Activated T-helper 2 cell treated with anti-CD3 and anti-CD28 coated beads, Interferon-gamma antibody, Interleukin-2, Interleukin-4, amounts not matched to agents 10 μg/mL and 5 μg/mL and 100 μg/mL, durations not matched to agents 14 hours and 24 hours and 36 hours (primary cell): ENCODE measurements at regions not wholly inside any gene's neighbourhood (a gene's known extent, or its start where the extent isn't known, plus 50 kb on each side); places are given as distances from the start of the nearest gene placed in this dataset.
"Not testable (repeated sequence)": the region's sequence is repeated elsewhere in the genome, so short reads cannot be mapped to it uniquely, and the experiment has no call there.

ENCODE experiments used
- DNase-seq: peaks from one replicate; pipeline ENCODE4 v3.0.0; 2021; ENCODE audit warnings: low spot score
- H3K27ac Mint-ChIP-seq: one replicate; pipeline ENCODE4 v1.8.0; 2021; ENCODE audit warnings: mixed read lengths
- H3K27me3 Mint-ChIP-seq: one replicate; pipeline ENCODE4 v1.8.0; 2021; ENCODE audit warnings: low read depth, mixed read lengths
- H3K36me3 Mint-ChIP-seq: one replicate; pipeline ENCODE4 v1.8.0; 2021; ENCODE audit warnings: low read depth, mixed read lengths
- H3K4me1 Mint-ChIP-seq: one replicate; pipeline ENCODE4 v1.8.0; 2021; ENCODE audit warnings: low read depth, mixed read lengths
- H3K4me3 Mint-ChIP-seq: one replicate; pipeline ENCODE4 v1.8.0; 2021; ENCODE audit warnings: low read depth, mild to moderate bottlenecking, moderate library complexity, mixed read lengths
- H3K9me3 Mint-ChIP-seq: one replicate; pipeline ENCODE4 v1.8.0; 2021; ENCODE audit warnings: mixed read lengths
- intact Hi-C: fragments of 100-400 bp; cut with micrococcal nuclease; formaldehyde crosslinking; loops from one replicate; pipeline ENCODE4 v1.15.1; 2023

- intact Hi-C loops, result no loop called here
- Mint-ChIP-seq H3K4me1 (no peaks in the 10 kb centered on the region), H3K27ac (no peak overlapping the region), H3K36me3 (no peaks in the 10 kb centered on the region), H3K9me3 (no peaks in the 10 kb centered on the region), H3K27me3 (no peaks in the 10 kb centered on the region), H3K4me3 (no peak overlapping the region)
- DNase-seq, result no peak
Measured at GRCh38 chrX:42832764-42833549, 55.0 kb upstream of the PPP1R2C start.

DNA sequence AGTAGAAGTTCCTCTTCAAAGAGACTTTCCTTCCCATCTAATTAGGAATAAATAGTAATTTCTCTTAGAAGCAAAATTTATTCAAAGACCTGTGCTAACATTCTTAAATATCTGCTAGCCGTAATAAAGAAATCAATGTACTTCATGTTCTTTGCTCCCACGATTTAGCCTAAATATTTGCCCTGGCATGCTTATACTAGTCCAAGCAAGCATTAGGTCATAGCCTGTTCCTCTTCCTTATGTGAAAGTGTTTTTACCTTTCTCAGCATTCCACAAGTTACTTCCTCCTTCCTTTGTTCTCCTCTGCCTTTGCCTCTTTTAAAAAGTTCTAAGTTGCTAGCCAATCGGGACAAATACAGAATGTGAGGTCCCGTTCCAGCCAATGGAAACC lies 55.6 kb upstream of the PPP1R2C start:
- H3K27ac Mint-ChIP-seq, H3K4me1 Mint-ChIP-seq, H3K4me3 Mint-ChIP-seq, H3K27me3 Mint-ChIP-seq, DNase-seq, intact Hi-C loops, H3K9me3 Mint-ChIP-seq, H3K36me3 Mint-ChIP-seq: not testable (repeated sequence)

DNA sequence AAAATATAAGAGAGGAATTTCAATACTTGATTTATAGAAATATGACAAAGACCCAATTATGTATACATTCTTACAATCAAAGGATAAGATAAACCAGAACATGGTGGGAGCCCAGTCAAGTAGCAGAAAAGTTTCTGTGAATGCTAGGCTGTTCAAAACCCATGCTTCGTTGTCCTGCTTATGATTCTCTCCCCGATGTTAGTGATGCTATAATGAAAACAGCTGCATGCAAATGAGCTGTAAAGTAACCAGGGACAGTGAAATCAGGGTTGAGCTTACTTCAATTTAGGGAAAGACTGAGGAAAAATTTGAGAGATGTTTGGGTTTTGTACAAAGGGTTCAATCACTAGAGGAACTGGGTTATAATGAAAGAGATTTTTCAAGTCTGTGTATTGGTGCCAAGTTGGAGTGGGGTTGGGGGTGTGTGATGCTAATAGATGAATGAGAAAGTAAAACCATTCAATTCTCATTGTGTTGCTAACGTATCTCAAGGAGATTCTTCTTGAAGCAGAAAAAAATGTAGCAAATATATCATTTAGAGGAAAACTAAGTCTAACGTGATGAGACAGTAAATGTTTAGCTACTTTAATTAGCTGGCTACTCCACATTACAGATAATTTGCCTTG lies 59.3 kb upstream of the PPP1R2C start:
- Mint-ChIP-seq H3K36me3 (no peaks in the 10 kb centered on the region), H3K4me3 (no peak overlapping the region), H3K27me3 (no peaks in the 10 kb centered on the region), H3K27ac (no peak overlapping the region), H3K9me3 (no peaks in the 10 kb centered on the region), H3K4me1 (no peaks in the 10 kb centered on the region)
- no peak for DNase-seq
- intact Hi-C loops, result loop anchor here (2.0 kb wide), 1 partner anchor 34 kb away; no protein-coding TSS in a partner anchor

DNA sequence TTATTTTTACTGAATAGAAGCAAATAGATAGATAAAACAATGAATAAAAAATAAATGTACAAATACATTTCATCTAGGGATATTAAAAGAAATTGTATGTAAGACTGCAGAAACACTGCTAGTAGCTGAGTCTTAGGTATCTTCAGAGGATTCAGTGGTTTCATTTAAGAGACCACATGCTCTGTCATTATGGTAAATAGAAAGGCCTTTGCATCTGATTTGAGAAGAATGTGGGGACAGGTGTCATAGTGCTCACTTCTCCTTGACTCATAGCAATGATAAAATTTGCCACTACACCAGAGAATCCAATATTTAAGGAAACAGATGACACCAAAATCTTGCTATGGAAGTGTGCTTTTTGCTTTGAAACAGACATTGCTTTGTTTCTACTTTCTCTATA lies 59.8 kb upstream of the PPP1R2C start:
- no peak overlapping the region for H3K4me3 Mint-ChIP-seq
- no peaks in the 10 kb centered on the region for H3K27me3 Mint-ChIP-seq
- DNase-seq, result no peak
- intact Hi-C loops, result loop anchor here (2.0 kb wide), 1 partner anchor 33 kb away; no protein-coding TSS in a partner anchor
- no peaks in the 10 kb centered on the region for H3K36me3 Mint-ChIP-seq
- no peaks in the 10 kb centered on the region for H3K9me3 Mint-ChIP-seq
- H3K4me1 Mint-ChIP-seq, result no peaks in the 10 kb centered on the region
- no peak overlapping the region for H3K27ac Mint-ChIP-seq

- no peak for DNase-seq
- H3K36me3 Mint-ChIP-seq, result no peaks in the 10 kb centered on the region
- no peak overlapping the region for H3K27ac Mint-ChIP-seq
- H3K27me3 Mint-ChIP-seq, result no peaks in the 10 kb centered on the region
- intact Hi-C loops, result no loop called here
- H3K4me3 Mint-ChIP-seq, result no peak overlapping the region
- no peaks in the 10 kb centered on the region for H3K4me1 Mint-ChIP-seq
- H3K9me3 Mint-ChIP-seq, result no peaks in the 10 kb centered on the region
Measured at GRCh38 chrX:42839632-42840031, 61.7 kb upstream of the PPP1R2C start.

- Mint-ChIP-seq H3K4me3 (no peak overlapping the region), H3K36me3 (no peaks in the 10 kb centered on the region), H3K4me1 (no peaks in the 10 kb centered on the region), H3K9me3 (no peaks in the 10 kb centered on the region), H3K27me3 (no peaks in the 10 kb centered on the region), H3K27ac (no peak overlapping the region)
- no peak for DNase-seq
- intact Hi-C loops, result no loop called here
Measured at GRCh38 chrX:42846741-42847140, 68.8 kb upstream of the PPP1R2C start.

GRCh38 chrX:42855259-42855658 lies 77.3 kb upstream of the PPP1R2C start:
- no peaks in the 10 kb centered on the region for H3K36me3 Mint-ChIP-seq
- H3K4me3 Mint-ChIP-seq, result no peak overlapping the region
- H3K9me3 Mint-ChIP-seq, result no peaks in the 10 kb centered on the region
- H3K27me3 Mint-ChIP-seq, result no peaks in the 10 kb centered on the region
- no peak overlapping the region for H3K27ac Mint-ChIP-seq
- intact Hi-C loops, result no loop called here
- no peaks in the 10 kb centered on the region for H3K4me1 Mint-ChIP-seq
- no peak for DNase-seq

DNA sequence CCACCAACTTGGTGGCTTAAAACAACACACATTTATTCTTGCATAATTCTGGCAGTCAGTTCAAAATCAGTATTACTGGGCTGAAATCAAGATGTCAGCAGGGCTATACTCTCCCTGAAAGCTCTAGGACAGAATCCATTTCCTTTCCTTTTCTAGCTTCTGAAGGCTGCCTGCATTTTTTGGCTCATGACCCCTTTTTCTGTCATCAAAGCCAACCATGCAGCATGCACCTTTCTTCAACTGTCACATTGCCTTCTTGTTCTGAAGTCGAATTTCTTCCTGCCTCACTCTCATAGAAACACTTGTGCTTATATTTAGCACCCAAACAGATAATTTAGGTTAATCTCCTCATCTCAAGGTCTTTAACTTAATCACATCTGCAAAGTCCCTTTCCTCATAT lies 79.8 kb upstream of the PPP1R2C start:
- H3K27me3 Mint-ChIP-seq, result no peaks in the 10 kb centered on the region
- no peaks in the 10 kb centered on the region for H3K36me3 Mint-ChIP-seq
- no peak overlapping the region for H3K4me3 Mint-ChIP-seq
- intact Hi-C loops, result no loop called here
- DNase-seq, result no peak
- H3K27ac Mint-ChIP-seq, result no peak overlapping the region
- H3K9me3 Mint-ChIP-seq, result no peaks in the 10 kb centered on the region
- H3K4me1 Mint-ChIP-seq, result no peaks in the 10 kb centered on the region

DNA sequence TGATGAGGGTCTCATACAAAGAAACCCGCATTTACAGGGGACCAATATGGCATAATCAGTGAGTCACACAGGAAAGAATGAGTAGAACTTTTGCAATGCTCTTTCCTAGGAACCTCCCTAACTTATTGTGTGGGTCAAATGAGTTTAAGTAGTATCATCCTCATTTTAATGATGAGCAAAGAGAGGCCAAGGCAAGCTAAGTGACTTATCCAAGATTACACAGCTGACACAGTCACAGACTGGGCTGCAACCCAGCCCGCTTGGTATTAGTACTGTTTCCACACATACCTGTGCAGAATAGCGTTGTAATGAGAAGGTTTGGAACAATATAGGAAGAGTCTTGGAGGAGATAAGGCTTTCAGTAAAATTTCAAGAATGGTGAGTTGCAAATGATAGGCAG lies 91.0 kb upstream of the PPP1R2C start:
- H3K4me3 Mint-ChIP-seq, result no peak overlapping the region
- no peaks in the 10 kb centered on the region for H3K36me3 Mint-ChIP-seq
- H3K27me3 Mint-ChIP-seq, result no peaks in the 10 kb centered on the region
- peaks cover 4% of the 10 kb centered on the region for H3K4me1 Mint-ChIP-seq
- intact Hi-C loops, result no loop called here
- no peak overlapping the region for H3K27ac Mint-ChIP-seq
- H3K9me3 Mint-ChIP-seq, result no peaks in the 10 kb centered on the region
- DNase-seq, result no peak

- H3K27me3 Mint-ChIP-seq, result no peaks in the 10 kb centered on the region
- peaks cover 4% of the 10 kb centered on the region for H3K4me1 Mint-ChIP-seq
- DNase-seq, result no peak
- H3K27ac Mint-ChIP-seq, result no peak overlapping the region
- H3K9me3 Mint-ChIP-seq, result no peaks in the 10 kb centered on the region
- H3K36me3 Mint-ChIP-seq, result no peaks in the 10 kb centered on the region
- no peak overlapping the region for H3K4me3 Mint-ChIP-seq
- intact Hi-C loops, result loop anchor here (2.0 kb wide), 1 partner anchor 33 kb away; no protein-coding TSS in a partner anchor
Measured at GRCh38 chrX:42869659-42870476, 91.9 kb upstream of the PPP1R2C start.

- Mint-ChIP-seq H3K4me3 (no peak overlapping the region), H3K27ac (no peak overlapping the region), H3K27me3 (no peaks in the 10 kb centered on the region), H3K4me1 (no peaks in the 10 kb centered on the region), H3K36me3 (no peaks in the 10 kb centered on the region), H3K9me3 (no peaks in the 10 kb centered on the region)
- no peak for DNase-seq
- intact Hi-C loops, result no loop called here
Measured at GRCh38 chrX:42886519-42886918, 108.6 kb upstream of the PPP1R2C start.

DNA sequence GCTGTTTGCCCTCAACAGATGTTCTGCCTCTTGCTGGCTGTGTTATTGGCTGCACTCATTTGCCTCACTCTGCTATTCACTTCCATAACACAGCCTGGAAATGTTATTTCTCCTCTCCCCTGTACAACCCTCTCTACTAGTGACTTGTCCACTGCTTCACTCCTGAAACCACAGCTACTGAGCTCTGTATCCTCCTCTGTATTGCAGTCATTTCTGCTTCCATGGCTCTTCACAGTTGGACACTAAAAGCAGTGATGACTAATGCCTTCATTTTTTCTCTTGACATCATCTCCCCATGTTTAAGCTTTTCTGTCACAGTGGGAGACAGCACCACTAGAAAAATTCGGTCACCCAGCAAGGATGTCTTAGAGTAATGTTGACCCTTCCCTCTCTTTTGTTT lies 123.0 kb upstream of the PPP1R2C start:
- no peaks in the 10 kb centered on the region for H3K36me3 Mint-ChIP-seq
- H3K27ac Mint-ChIP-seq, result no peak overlapping the region
- H3K4me1 Mint-ChIP-seq, result no peaks in the 10 kb centered on the region
- H3K27me3 Mint-ChIP-seq, result no peaks in the 10 kb centered on the region
- intact Hi-C loops, result no loop called here
- H3K4me3 Mint-ChIP-seq, result no peak overlapping the region
- no peaks in the 10 kb centered on the region for H3K9me3 Mint-ChIP-seq
- DNase-seq, result no peak

DNA sequence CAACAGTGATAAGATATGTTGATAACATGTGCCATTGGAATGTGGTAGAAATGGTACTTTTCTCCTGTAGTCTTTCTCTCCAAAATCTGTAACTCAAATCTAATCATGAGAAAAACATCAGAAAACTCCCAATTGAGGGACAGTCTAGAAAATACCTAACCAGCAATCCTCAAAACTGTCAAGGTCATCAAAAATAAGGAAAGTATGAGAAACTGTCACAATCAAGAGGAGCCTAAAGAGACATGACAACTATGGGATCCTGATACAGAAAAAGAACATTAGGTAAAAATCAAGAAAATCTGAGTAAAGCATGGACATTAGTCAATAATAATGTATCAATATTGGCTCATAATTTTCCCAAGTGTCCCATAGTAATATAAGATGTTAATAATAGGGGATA lies 124.5 kb upstream of the PPP1R2C start:
- no peak for DNase-seq
- H3K9me3 Mint-ChIP-seq, result no peaks in the 10 kb centered on the region
- H3K27ac Mint-ChIP-seq, result no peak overlapping the region
- intact Hi-C loops, result no loop called here
- no peaks in the 10 kb centered on the region for H3K4me1 Mint-ChIP-seq
- no peak overlapping the region for H3K4me3 Mint-ChIP-seq
- H3K27me3 Mint-ChIP-seq, result no peaks in the 10 kb centered on the region
- H3K36me3 Mint-ChIP-seq, result no peaks in the 10 kb centered on the region
